K562 (cell line): ENCODE measurements at regions not wholly inside any gene's neighbourhood (a gene's known extent, or its start where the extent isn't known, plus 50 kb on each side); places are given as distances from the start of the nearest gene placed in this dataset.
A peak's percentile ranks its signal among the peaks of the same experiment; 100 is the strongest.

Experiments
- ATAC-seq: fragments of 200-7000 bp; cut with Tn5 transposase; 3 replicates; pipeline ENCODE4 v1.9.1; 2020; ENCODE audit warnings: moderate library complexity
- BruUV-seq: library from RNA; stranded (reverse); fragments of 400-500 nt; replicated peaks from 2 replicates; lab custom pipeline; 2021; lab: Mats Ljungman, UMichigan
- CTCF ChIA-PET: fragments of 300-600 bp; formaldehyde crosslinking; extraction: SDS; loops from one replicate; lab custom pipeline; 2021; ENCODE audit warnings: low intra/inter-chr PET ratio; lab: Yijun Ruan, JAX
- POLR2A ChIA-PET: fragments of 300-600, 350-650 bp; sonication (Branson Sonifier 250); formaldehyde crosslinking; extraction: SDS; loops from one replicate; lab custom pipeline; 2021; ENCODE audit warnings: antibody characterized with exemption, inconsistent platforms; lab: Yijun Ruan, JAX
- DNase-seq, 4 experiments: peaks; one replicate each; pipeline versions ENCODE4 v3.0.0 to v3.0.0-alpha.2; 2011 to 2018; ENCODE audit warnings: low spot score in 3 of 4, mixed read lengths in 3 of 4; ENCODE audit errors: extremely low read depth in 1 of 4
- FAIRE-seq: peaks from 2 replicates; lab custom pipeline; 2011; peaks lifted over from hg19 to GRCh38; lab: Jason Lieb, UNC
- H2AFZ ChIP-seq: 2 replicates; pipeline ENCODE4 v1.6.0; 2011; ENCODE audit warnings: low read depth, low read length, control low read depth, inconsistent platforms
- H3K27ac ChIP-seq: fragments of 200-600 bp; 3 replicates; pipeline ENCODE4 v1.8.0; 2011; ENCODE audit warnings: low read depth, mild to moderate bottlenecking, control low read depth, inconsistent platforms, low read length, moderate library complexity, mixed read lengths; ENCODE audit errors: extremely low read depth
- H3K27me3 ChIP-seq, 2 experiments: fragments of 300-600 bp in 1 of 2; 2 replicates in 1 of 2; 3 replicates in 1 of 2; pipeline versions ENCODE4 v1.6.0 to v1.8.0; 2011; ENCODE audit warnings: inconsistent platforms in 2 of 2, low read length in 2 of 2, mild to moderate bottlenecking in 1 of 2, mixed read lengths in 1 of 2, moderate library complexity in 1 of 2; ENCODE audit not compliant: control insufficient read depth in 2 of 2, insufficient read depth in 2 of 2
- H3K36me3 ChIP-seq: fragments of 300-600 bp; 3 replicates; pipeline ENCODE4 v1.8.0; 2011; ENCODE audit warnings: mild to moderate bottlenecking, low read length, inconsistent platforms; ENCODE audit not compliant: control insufficient read depth, insufficient read depth
- H3K4me1 ChIP-seq, 2 experiments: fragments of 200-600 bp in 1 of 2; replicated peaks in 1 of 2; 2 replicates in 1 of 2; 3 replicates in 1 of 2; pipeline versions ENCODE4 v1.5.1 to v1.8.0; 2011; ENCODE audit warnings: inconsistent platforms in 2 of 2, low read length in 2 of 2, mild to moderate bottlenecking in 1 of 2, mixed read lengths in 1 of 2, moderate library complexity in 1 of 2; ENCODE audit not compliant: control insufficient read depth in 2 of 2, insufficient read depth in 2 of 2
- H3K4me2 ChIP-seq: 2 replicates; pipeline ENCODE4 v1.6.1; 2011; ENCODE audit warnings: low read length, control low read depth, inconsistent platforms, mixed read lengths; ENCODE audit not compliant: insufficient read depth
- H3K4me3 ChIP-seq: fragments of 200-600 bp; sonication (generic), shearing (Covaris generic); 2 replicates; pipeline ENCODE4 v1.5.1; 2016; ENCODE audit warnings: control low read depth, inconsistent platforms
- H3K79me2 ChIP-seq: fragments of 200-600 bp; 3 replicates; pipeline ENCODE4 v1.8.0; 2011; ENCODE audit warnings: low read length, inconsistent platforms; ENCODE audit not compliant: control insufficient read depth, insufficient read depth
- H3K9ac ChIP-seq, 2 experiments: 2 replicates each; pipeline versions ENCODE4 v1.6.0 to v1.6.1; 2011; ENCODE audit warnings: low read depth in 2 of 2, low read length in 2 of 2, control low read depth in 1 of 2, inconsistent platforms in 1 of 2, mild to moderate bottlenecking in 1 of 2, mixed read lengths in 1 of 2; ENCODE audit not compliant: insufficient read depth in 1 of 2
- H3K9me1 ChIP-seq: one replicate; pipeline ENCODE4 v1.6.0; 2011; ENCODE audit warnings: inconsistent platforms, mild to moderate bottlenecking, low read length, moderate library complexity; ENCODE audit not compliant: control insufficient read depth, insufficient read depth
- H3K9me3 ChIP-seq: replicated peaks from 2 replicates; pipeline ENCODE4 v1.5.1; 2011; ENCODE audit warnings: low read depth, low read length, inconsistent platforms; ENCODE audit not compliant: control insufficient read depth, insufficient read depth
- H4K20me1 ChIP-seq: replicated peaks from 2 replicates; pipeline ENCODE4 v1.6.1; 2011; ENCODE audit warnings: low read length, inconsistent platforms, mixed read lengths; ENCODE audit not compliant: control insufficient read depth, insufficient read depth
- EHMT2 ChIP-seq: fragments of 450-650 bp; IDR thresholded peaks from 2 replicates; pipeline ENCODE4 v1.6.1; 2018; ENCODE audit warnings: antibody characterized with exemption
- HMBOX1 ChIP-seq: sonication (generic); IDR thresholded peaks from 2 replicates; pipeline ENCODE4 v1.6.1; 2016
- KDM4B ChIP-seq, 2 experiments: fragments of 450-650 bp in 1 of 2; sonication (generic) in 1 of 2; IDR thresholded peaks; 2 replicates each; pipeline ENCODE4 v1.6.1; 2016 to 2017; ENCODE audit warnings: borderline replicate concordance in 2 of 2, antibody characterized with exemption in 1 of 2, low read depth in 1 of 2, mild to moderate bottlenecking in 1 of 2
- MAX ChIP-seq: sonication (generic); formaldehyde crosslinking; IDR thresholded peaks from 2 replicates; pipeline ENCODE4 v1.9.0; 2022; ENCODE audit warnings: mild to moderate bottlenecking, missing genetic modification reagents
- NR2C2 ChIP-seq, 2 experiments: fragments of 200-800 bp in 1 of 2; sonication (Bioruptor generic) in 1 of 2; sonication (generic) in 1 of 2; formaldehyde crosslinking in 1 of 2; IDR thresholded peaks; 2 replicates each; pipeline versions ENCODE4 v1.6.1 to v1.8.0; 2016 to 2022; ENCODE audit warnings: mild to moderate bottlenecking in 1 of 2, missing compliant biosample characterization in 1 of 2, missing genetic modification characterization in 1 of 2, missing genetic modification reagents in 1 of 2
- PTBP1 ChIP-seq: fragments of 200-400 bp; formaldehyde crosslinking; IDR thresholded peaks from 2 replicates; pipeline ENCODE4 v1.6.1; 2017; ENCODE audit warnings: low read depth, low read length
- RAD21 ChIP-seq, 2 experiments: fragments of 250-450 bp in 1 of 2; fragments of 450-650 bp in 1 of 2; sonication (Bioruptor Pico) in 1 of 2; formaldehyde crosslinking in 1 of 2; IDR thresholded peaks in 1 of 2; conservative IDR thresholded peaks in 1 of 2; 2 replicates each; pipeline versions ENCODE4 v1.4.0 to v1.8.0; 2020 to 2022; ENCODE audit warnings: mild to moderate bottlenecking in 2 of 2, moderate library complexity in 1 of 2
- RBM34 ChIP-seq: fragments of 200-400 bp; formaldehyde crosslinking; IDR thresholded peaks from 2 replicates; pipeline ENCODE4 v1.6.1; 2018; ENCODE audit warnings: low read length, borderline replicate concordance; ENCODE audit not compliant: insufficient read depth
- RUNX1 ChIP-seq: sonication (generic); IDR thresholded peaks from 2 replicates; pipeline ENCODE4 v1.6.1; 2016; ENCODE audit warnings: antibody characterized with exemption, low read depth
- SIN3A ChIP-seq, 2 experiments: fragments of 150-350 bp in 1 of 2; IDR thresholded peaks; 2 replicates each; pipeline ENCODE4 v1.6.1; 2011 to 2016; ENCODE audit warnings: borderline replicate concordance in 2 of 2, low read depth in 2 of 2, low read length in 2 of 2, mild to moderate bottlenecking in 2 of 2, moderate library complexity in 2 of 2; ENCODE audit not compliant: control insufficient read depth in 1 of 2
- SIRT6 ChIP-seq: IDR thresholded peaks from one replicate; pipeline ENCODE4 v1.6.1; 2012; ENCODE audit warnings: low read depth, mild to moderate bottlenecking, control low read depth, inconsistent platforms, low read length, moderate library complexity
- SLC30A9 ChIP-seq: fragments of 250-450 bp; sonication (Bioruptor Pico); IDR thresholded peaks from 2 replicates; pipeline ENCODE4 v1.8.0; 2022; ENCODE audit warnings: mild to moderate bottlenecking, moderate library complexity
- SMAD3 ChIP-seq: fragments of 450-650 bp; formaldehyde crosslinking; conservative IDR thresholded peaks from 2 replicates; pipeline ENCODE4 v1.4.0; 2020; ENCODE audit warnings: mild to moderate bottlenecking
- TOE1 ChIP-seq, 2 experiments: fragments of 450-650 bp in 1 of 2; sonication (generic) in 1 of 2; formaldehyde crosslinking in 1 of 2; IDR thresholded peaks; 2 replicates each; pipeline versions ENCODE4 v1.7.1 to v1.8.0; 2016 to 2022; ENCODE audit warnings: borderline replicate concordance in 2 of 2, mild to moderate bottlenecking in 2 of 2, antibody characterized with exemption in 1 of 2, inconsistent platforms in 1 of 2, low read depth in 1 of 2, missing genetic modification reagents in 1 of 2, moderate library complexity in 1 of 2
- TRIM28 ChIP-seq: fragments of 450-650 bp; IDR thresholded peaks from 2 replicates; pipeline ENCODE4 v1.6.1; 2017
- WGBS: fragments of 100-300 bp; shearing (Covaris generic); methylation state at CpG from one replicate; pipeline ENCODE4 v1.1.6; 2016; ENCODE audit warnings: low coverage, mixed read lengths; ENCODE audit not compliant: insufficient coverage; ENCODE audit errors: missing lambda C conversion rate; 5-methylcytosine and 5-hydroxymethylcytosine counted together
- in situ Hi-C: fragments of 300-500 bp; cut with MboI; formaldehyde crosslinking; loops from 4 replicates; pipeline ENCODE4 v1.15.0; 2018; ENCODE audit warnings: inconsistent platforms, mixed read lengths
- intact Hi-C: fragments of 100-400 bp; cut with micrococcal nuclease; formaldehyde crosslinking; loops from 2 replicates; pipeline ENCODE4 v1.14.2; 2022

GRCh38 chr3:107438671-107439070 is 61.4 kb downstream of the CCDC54 start:
- H3K4me1 ChIP-seq = no peaks in the 10 kb centered on the region; a peak in 1 of 5 replicates
- TF ChIP-seq RAD21 (CRISPR knock-in tag; conservative IDR thresholded peaks at IDR 0.05 in 1 of 2, IDR thresholded peaks at IDR 0.05 in 1 of 2) (no peak), NR2C2 (CRISPR knock-in tag; IDR thresholded peaks at IDR 0.05) (no peak), NR2C2 (tag; IDR thresholded peaks at IDR 0.05) (no peak), SMAD3 (no peak), SIN3A (IDR thresholded peaks at IDR 0.05; ENCODE audit: borderline replicate concordance in 2 of 2, control insufficient read depth in 1 of 2, low read depth in 2 of 2, low read length in 2 of 2) (no peak)
- H3K36me3 ChIP-seq = no peaks in the 10 kb centered on the region
- BruUV-seq = no TSS peak
- no peak overlapping the region for H3K4me3 ChIP-seq
- DNase-seq (no peak), ATAC-seq (no peak), FAIRE-seq (no peak)
- WGBS = 3% methylated on average over 3 of the region's 3 CpGs
- ChIA-PET POLR2A (interaction anchor here (0.5 kb wide), 1 partner anchor 31 kb away, joined by 3 read pairs; no protein-coding TSS in a partner anchor), CTCF (no interaction called here)
- H3K27ac ChIP-seq = no peak overlapping the region
- H3K9me1 ChIP-seq = no peaks in the 10 kb centered on the region
- in situ Hi-C loops (no loop called here), intact Hi-C loops (no loop called here)
- no peaks in the 10 kb centered on the region for H3K79me2 ChIP-seq
- no peaks in the 10 kb centered on the region for H4K20me1 ChIP-seq
- no peaks in the 10 kb centered on the region for H3K9me3 ChIP-seq
- no peak overlapping the region for H3K9ac ChIP-seq
- no peak overlapping the region for H3K4me2 ChIP-seq
- no peaks in the 10 kb centered on the region for H3K27me3 ChIP-seq
- no peak overlapping the region for H2AFZ ChIP-seq

GRCh38 chr3:107441617-107442016 is 64.4 kb downstream of the CCDC54 start:
- Histone ChIP-seq H3K79me2 (no peaks in the 10 kb centered on the region), H3K4me2 (no peak overlapping the region), H3K27me3 (no peaks in the 10 kb centered on the region), H3K27ac (no peak overlapping the region), H4K20me1 (no peaks in the 10 kb centered on the region), H2AFZ (no peak overlapping the region), H3K4me1 (no peaks in the 10 kb centered on the region; a peak in 1 of 5 replicates), H3K4me3 (no peak overlapping the region), H3K36me3 (no peaks in the 10 kb centered on the region), H3K9me1 (no peaks in the 10 kb centered on the region), H3K9me3 (no peaks in the 10 kb centered on the region), H3K9ac (no peak overlapping the region)
- intact Hi-C loops (no loop called here), in situ Hi-C loops (no loop called here)
- peak; percentile 33; the same call in 1 of the 3 replicates for ATAC-seq
- peak in 2 of 4 experiments; percentile 22 to 40 for DNase-seq
- CTCF ChIA-PET = no interaction called here
- WGBS = 3% methylated on average over 5 of the region's 6 CpGs
- BruUV-seq = no TSS peak
- POLR2A ChIA-PET = no interaction called here
- FAIRE-seq = no peak
- TF ChIP-seq SIRT6 (no peak), RUNX1 (no peak), HMBOX1 (no peak), SLC30A9 (no peak), KDM4B (IDR thresholded peaks at IDR 0.05; ENCODE audit: borderline replicate concordance in 2 of 2, low read depth in 1 of 2) (no peak), MAX (no peak), PTBP1 (no peak), TRIM28 (peak; percentile 68), RBM34 (no peak), TOE1 (IDR thresholded peaks at IDR 0.05; ENCODE audit: borderline replicate concordance) (no peak), TOE1 (CRISPR knock-in tag; IDR thresholded peaks at IDR 0.05; ENCODE audit: borderline replicate concordance, low read depth) (no peak), EHMT2 (0 out of 2 replicates have a peak, but pooled peaks have one; percentile 24)
